Lower leg skin (tissue), 3 donors: ENCODE measurements at regions not wholly inside any gene's neighbourhood (a gene's known extent, or its start where the extent isn't known, plus 50 kb on each side); places are given as distances from the start of the nearest gene placed in this dataset.

Source experiments
- POLR2A ChIP-seq, 2 donors: fragments of 450-650 bp; IDR thresholded peaks; one replicate each; pipeline ENCODE4 v1.6.1; 2016 to 2017; ENCODE audit warnings: antibody characterized with exemption in 2 of 2, mild to moderate bottlenecking in 1 of 2, moderate library complexity in 1 of 2
- TF ChIP-seq, protein P1 (sequence below), 3 donors: fragments of 450-650 bp; IDR thresholded peaks; one replicate each; pipeline ENCODE4 v1.5.1; 2016; ENCODE audit warnings: antibody characterized with exemption in 3 of 3, mild to moderate bottlenecking in 3 of 3, moderate library complexity in 2 of 3

- TF ChIP-seq, protein P1, sequence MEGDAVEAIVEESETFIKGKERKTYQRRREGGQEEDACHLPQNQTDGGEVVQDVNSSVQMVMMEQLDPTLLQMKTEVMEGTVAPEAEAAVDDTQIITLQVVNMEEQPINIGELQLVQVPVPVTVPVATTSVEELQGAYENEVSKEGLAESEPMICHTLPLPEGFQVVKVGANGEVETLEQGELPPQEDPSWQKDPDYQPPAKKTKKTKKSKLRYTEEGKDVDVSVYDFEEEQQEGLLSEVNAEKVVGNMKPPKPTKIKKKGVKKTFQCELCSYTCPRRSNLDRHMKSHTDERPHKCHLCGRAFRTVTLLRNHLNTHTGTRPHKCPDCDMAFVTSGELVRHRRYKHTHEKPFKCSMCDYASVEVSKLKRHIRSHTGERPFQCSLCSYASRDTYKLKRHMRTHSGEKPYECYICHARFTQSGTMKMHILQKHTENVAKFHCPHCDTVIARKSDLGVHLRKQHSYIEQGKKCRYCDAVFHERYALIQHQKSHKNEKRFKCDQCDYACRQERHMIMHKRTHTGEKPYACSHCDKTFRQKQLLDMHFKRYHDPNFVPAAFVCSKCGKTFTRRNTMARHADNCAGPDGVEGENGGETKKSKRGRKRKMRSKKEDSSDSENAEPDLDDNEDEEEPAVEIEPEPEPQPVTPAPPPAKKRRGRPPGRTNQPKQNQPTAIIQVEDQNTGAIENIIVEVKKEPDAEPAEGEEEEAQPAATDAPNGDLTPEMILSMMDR (IDR thresholded peaks at IDR 0.05) = no peak
- no peak for TF ChIP-seq POLR2A (IDR thresholded peaks at IDR 0.05)
Observed at GRCh38 chr7:136069840-136070529, 92.8 kb upstream of the MTPN start.
